KMS-11 (cell line): ENCODE measurements at regions not wholly inside any gene's neighbourhood (a gene's known extent, or its start where the extent isn't known, plus 50 kb on each side); places are given as distances from the start of the nearest gene placed in this dataset.

Experiments
- H2AFZ ChIP-seq: fragments of 200-600 bp; sonication (generic); 2 replicates; pipeline ENCODE4 v1.6.1; 2016; ENCODE audit warnings: antibody characterized with exemption, mixed run types, low read depth
- H3K27ac ChIP-seq: fragments of 200-600 bp; sonication (generic); 2 replicates; pipeline ENCODE4 v1.6.1; 2016; ENCODE audit warnings: mild to moderate bottlenecking, mixed run types
- H3K27me3 ChIP-seq: fragments of 200-600 bp; sonication (generic); 2 replicates; pipeline ENCODE4 v1.6.1; 2017; ENCODE audit warnings: mild to moderate bottlenecking, low read depth, mixed run types, moderate library complexity; ENCODE audit not compliant: insufficient read depth
- H3K36me3 ChIP-seq: fragments of 200-600 bp; sonication (generic); 2 replicates; pipeline ENCODE4 v1.6.1; 2017; ENCODE audit warnings: mild to moderate bottlenecking, mixed run types; ENCODE audit not compliant: insufficient read depth
- H3K4me1 ChIP-seq: fragments of 200-600 bp; sonication (generic); 2 replicates; pipeline ENCODE4 v1.6.1; 2016; ENCODE audit warnings: mild to moderate bottlenecking, low read depth, mixed run types; ENCODE audit not compliant: poor library complexity, severe bottlenecking
- H3K4me2 ChIP-seq: fragments of 200-600 bp; sonication (generic); 2 replicates; pipeline ENCODE4 v1.7.0; 2016; ENCODE audit warnings: mild to moderate bottlenecking, mixed run types
- H3K4me3 ChIP-seq: fragments of 200-600 bp; sonication (generic); IDR thresholded peaks from 2 replicates; pipeline ENCODE4 v1.6.1; 2017; ENCODE audit warnings: low read depth, low read length, mixed read lengths; ENCODE audit not compliant: insufficient read depth
- H3K79me2 ChIP-seq: fragments of 200-600 bp; sonication (generic); 2 replicates; pipeline ENCODE4 v1.6.1; 2016; ENCODE audit warnings: low read depth, mixed run types; ENCODE audit not compliant: insufficient read depth
- H3K9ac ChIP-seq: fragments of 200-600 bp; sonication (generic); 2 replicates; pipeline ENCODE4 v1.6.1; 2016; ENCODE audit warnings: mild to moderate bottlenecking, mixed run types
- H4K20me1 ChIP-seq: fragments of 200-600 bp; sonication (generic); 2 replicates; pipeline ENCODE4 v1.6.1; 2016; ENCODE audit warnings: mild to moderate bottlenecking, mixed run types; ENCODE audit not compliant: insufficient read depth
- TF ChIP-seq, protein P1 (sequence below): fragments of 200-600 bp; sonication (generic); conservative IDR thresholded peaks from 2 replicates; pipeline ENCODE4 v1.6.1; 2017; ENCODE audit warnings: low read depth, mild to moderate bottlenecking, antibody characterized with exemption, low read length, moderate library complexity, mixed read lengths

DNA sequence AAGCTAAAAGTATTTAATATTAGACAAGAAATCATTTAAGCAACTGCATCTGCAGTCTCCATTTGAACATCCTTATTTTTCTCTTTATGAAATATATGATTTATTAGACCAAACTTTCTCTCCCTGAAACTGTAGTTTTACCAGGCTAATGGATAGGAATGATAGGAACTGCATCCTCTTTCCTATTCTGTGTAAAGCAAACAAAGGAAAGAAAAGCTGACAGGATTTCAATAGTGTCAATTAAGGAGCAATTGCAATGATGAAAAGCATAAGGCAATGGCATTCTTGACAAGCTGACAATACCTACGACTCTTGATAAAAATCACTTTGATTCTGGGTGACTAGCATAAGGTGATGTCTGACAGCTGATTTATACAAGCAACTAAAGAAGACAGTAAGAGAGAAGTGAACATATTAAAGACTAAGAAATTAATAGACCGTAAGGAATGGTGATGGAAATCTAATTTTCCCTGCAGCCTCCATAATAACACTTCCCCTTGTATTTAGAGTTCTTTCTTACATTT, 502.5 kb downstream of the TECRL start:
- Histone ChIP-seq H3K4me2 (no peak overlapping the region), H3K4me1 (no peaks in the 10 kb centered on the region)

DNA sequence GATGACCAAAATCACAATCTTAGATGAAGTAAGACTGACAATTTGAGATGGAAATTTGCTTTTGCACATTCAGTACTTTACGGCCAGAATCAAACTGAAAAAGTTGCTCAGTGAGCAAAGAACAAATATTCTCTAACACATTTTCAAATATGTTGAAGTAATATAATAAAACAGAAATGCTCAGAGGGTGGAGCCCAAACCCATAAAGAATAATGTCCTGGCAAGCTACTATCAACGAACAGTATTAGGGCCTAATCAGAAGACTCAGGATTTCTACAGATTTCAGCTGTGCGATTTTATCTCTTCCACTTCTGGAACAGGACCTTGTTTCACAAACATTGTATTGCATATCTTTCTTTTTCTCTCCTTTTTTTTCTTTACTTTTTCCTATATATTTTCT, 505.0 kb downstream of the TECRL start:
- Histone ChIP-seq H3K4me3 (no peak overlapping the region), H3K9ac (no peak overlapping the region), H3K4me1 (no peaks in the 10 kb centered on the region), H3K79me2 (no peaks in the 10 kb centered on the region), H3K36me3 (no peaks in the 10 kb centered on the region), H3K4me2 (no peak overlapping the region), H3K27me3 (no peaks in the 10 kb centered on the region), H4K20me1 (no peaks in the 10 kb centered on the region), H2AFZ (no peak overlapping the region), H3K27ac (no peak overlapping the region)
- TF ChIP-seq, protein P1, sequence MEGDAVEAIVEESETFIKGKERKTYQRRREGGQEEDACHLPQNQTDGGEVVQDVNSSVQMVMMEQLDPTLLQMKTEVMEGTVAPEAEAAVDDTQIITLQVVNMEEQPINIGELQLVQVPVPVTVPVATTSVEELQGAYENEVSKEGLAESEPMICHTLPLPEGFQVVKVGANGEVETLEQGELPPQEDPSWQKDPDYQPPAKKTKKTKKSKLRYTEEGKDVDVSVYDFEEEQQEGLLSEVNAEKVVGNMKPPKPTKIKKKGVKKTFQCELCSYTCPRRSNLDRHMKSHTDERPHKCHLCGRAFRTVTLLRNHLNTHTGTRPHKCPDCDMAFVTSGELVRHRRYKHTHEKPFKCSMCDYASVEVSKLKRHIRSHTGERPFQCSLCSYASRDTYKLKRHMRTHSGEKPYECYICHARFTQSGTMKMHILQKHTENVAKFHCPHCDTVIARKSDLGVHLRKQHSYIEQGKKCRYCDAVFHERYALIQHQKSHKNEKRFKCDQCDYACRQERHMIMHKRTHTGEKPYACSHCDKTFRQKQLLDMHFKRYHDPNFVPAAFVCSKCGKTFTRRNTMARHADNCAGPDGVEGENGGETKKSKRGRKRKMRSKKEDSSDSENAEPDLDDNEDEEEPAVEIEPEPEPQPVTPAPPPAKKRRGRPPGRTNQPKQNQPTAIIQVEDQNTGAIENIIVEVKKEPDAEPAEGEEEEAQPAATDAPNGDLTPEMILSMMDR = no peak

More for the DNA sequence above, 502.5 kb downstream of the TECRL start:
- TF ChIP-seq, protein P1 = no peak
- H3K9ac ChIP-seq = no peak overlapping the region
- H4K20me1 ChIP-seq = no peaks in the 10 kb centered on the region
- H3K27ac ChIP-seq = no peak overlapping the region
- H3K4me3 ChIP-seq = no peak overlapping the region
- H3K36me3 ChIP-seq = no peaks in the 10 kb centered on the region
- H3K27me3 ChIP-seq = no peaks in the 10 kb centered on the region
- no peak overlapping the region for H2AFZ ChIP-seq
- H3K79me2 ChIP-seq = no peaks in the 10 kb centered on the region

DNA sequence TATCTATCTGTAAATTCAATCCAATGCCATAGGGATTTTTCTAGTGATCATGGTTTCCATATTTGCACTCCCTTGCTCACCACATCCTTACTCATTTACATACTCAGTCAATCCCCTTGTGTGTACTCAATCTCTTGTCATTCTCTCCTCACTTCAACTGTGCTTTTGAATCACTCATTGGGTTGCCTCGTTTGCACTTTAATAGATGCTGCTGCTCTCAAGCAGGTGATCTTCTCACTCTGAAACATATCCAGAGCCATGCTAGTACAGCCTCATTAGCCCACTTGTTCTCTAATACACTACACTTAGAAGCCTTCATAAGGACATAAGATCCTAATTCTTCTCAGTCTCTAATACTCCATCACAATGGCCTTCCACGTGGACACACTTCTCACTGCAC, 507.9 kb downstream of the TECRL start:
- no peaks in the 10 kb centered on the region for H4K20me1 ChIP-seq
- no peaks in the 10 kb centered on the region for H3K79me2 ChIP-seq
- H3K36me3 ChIP-seq = no peaks in the 10 kb centered on the region
- no peak overlapping the region for H3K4me3 ChIP-seq
- H3K27ac ChIP-seq = no peak overlapping the region
- H3K4me2 ChIP-seq = no peak overlapping the region
- no peak overlapping the region for H3K9ac ChIP-seq
- no peaks in the 10 kb centered on the region for H3K4me1 ChIP-seq
- TF ChIP-seq, protein P1 = no peak
- H2AFZ ChIP-seq = no peak overlapping the region
- no peaks in the 10 kb centered on the region for H3K27me3 ChIP-seq

DNA sequence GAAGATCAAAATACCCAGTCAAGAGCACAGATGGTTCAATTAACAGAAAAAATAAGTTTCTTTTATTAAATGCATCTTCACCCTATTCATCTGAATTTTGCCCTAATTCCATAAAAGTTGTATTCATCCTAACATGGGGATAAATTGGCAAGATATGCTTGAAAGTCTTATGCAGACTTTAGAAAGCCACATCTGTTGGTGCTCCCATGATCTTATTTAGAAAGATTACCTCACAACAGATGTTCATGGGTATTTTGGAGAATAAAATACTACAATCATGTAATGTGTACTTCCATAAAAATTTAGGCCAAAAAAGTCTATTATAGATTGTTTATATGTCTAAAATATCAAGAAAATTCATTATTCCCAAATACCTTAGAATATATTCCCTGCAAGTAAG, 510.3 kb downstream of the TECRL start:
- no peak overlapping the region for H3K9ac ChIP-seq
- H3K27ac ChIP-seq = no peak overlapping the region
- H3K4me2 ChIP-seq = no peak overlapping the region
- no peaks in the 10 kb centered on the region for H4K20me1 ChIP-seq
- no peaks in the 10 kb centered on the region for H3K36me3 ChIP-seq
- TF ChIP-seq, protein P1 = no peak
- no peaks in the 10 kb centered on the region for H3K27me3 ChIP-seq
- no peaks in the 10 kb centered on the region for H3K4me1 ChIP-seq
- H2AFZ ChIP-seq = no peak overlapping the region
- H3K79me2 ChIP-seq = no peaks in the 10 kb centered on the region
- no peak overlapping the region for H3K4me3 ChIP-seq

DNA sequence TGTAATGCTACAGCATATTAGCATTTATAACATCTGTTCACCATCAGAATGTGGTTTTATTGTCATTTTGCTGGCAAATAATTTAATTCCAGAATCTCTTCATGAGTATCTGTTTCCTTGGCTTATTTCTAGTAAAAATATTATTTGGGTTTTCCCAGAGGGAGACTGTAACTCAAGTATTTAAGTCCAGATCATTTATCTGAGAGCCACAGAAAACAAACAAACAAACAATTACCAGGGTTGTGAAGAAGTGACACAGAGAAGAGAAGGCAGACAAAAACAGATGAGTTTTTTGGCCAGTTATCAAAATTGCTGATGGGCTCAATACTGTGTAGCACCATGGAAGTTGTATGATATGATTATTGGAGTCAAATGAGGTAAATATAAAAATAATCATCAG, 515.1 kb downstream of the TECRL start:
- Histone ChIP-seq H3K4me3 (no peak overlapping the region), H2AFZ (no peak overlapping the region), H3K4me1 (no peaks in the 10 kb centered on the region), H4K20me1 (no peaks in the 10 kb centered on the region), H3K27ac (no peak overlapping the region), H3K27me3 (no peaks in the 10 kb centered on the region), H3K36me3 (no peaks in the 10 kb centered on the region), H3K4me2 (no peak overlapping the region), H3K79me2 (no peaks in the 10 kb centered on the region), H3K9ac (no peak overlapping the region)
- TF ChIP-seq, protein P1 = no peak
